ENCODE measurements at regions not wholly inside any gene's neighbourhood (a gene's known extent, or its start where the extent isn't known, plus 50 kb on each side); places are given as distances from the start of the nearest gene placed in this dataset.

DNA sequence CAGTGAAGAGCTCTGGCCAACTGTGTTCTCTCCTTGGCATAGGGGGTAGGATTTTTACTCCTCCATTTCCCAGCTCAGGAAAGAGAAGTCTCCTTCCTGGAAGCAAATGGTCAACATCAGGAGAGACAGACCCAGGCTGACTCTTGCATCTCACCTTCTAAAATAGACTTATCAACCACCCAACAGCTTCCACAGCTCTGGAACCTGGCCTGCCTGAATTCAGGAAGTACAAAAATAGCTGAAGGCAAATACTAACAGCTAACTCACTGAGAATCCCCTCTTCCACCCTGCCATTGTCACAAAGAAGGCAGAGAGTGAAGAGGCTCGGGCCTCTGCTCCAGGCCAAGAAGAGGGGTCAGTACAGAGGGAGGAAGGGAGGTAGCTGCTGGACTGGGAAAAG is 213.6 kb downstream of the NXPE2 start:
- DNase-seq (ENCODE audit: extremely low spot score in 2 of 2), result no peak
- intact Hi-C loops (cut with DNase I), result no loop called here
- Histone ChIP-seq H3K36me3 (no peaks in the 10 kb centered on the region), H3K27me3 (no peaks in the 10 kb centered on the region), H3K27ac (no peak overlapping the region), H3K9me3 (no peaks in the 10 kb centered on the region), H3K4me1 (no peaks in the 10 kb centered on the region), H3K4me3 (no peak overlapping the region)
- no peak for TF ChIP-seq POLR2A (IDR thresholded peaks at IDR 0.05)
- TF ChIP-seq, protein P1, sequence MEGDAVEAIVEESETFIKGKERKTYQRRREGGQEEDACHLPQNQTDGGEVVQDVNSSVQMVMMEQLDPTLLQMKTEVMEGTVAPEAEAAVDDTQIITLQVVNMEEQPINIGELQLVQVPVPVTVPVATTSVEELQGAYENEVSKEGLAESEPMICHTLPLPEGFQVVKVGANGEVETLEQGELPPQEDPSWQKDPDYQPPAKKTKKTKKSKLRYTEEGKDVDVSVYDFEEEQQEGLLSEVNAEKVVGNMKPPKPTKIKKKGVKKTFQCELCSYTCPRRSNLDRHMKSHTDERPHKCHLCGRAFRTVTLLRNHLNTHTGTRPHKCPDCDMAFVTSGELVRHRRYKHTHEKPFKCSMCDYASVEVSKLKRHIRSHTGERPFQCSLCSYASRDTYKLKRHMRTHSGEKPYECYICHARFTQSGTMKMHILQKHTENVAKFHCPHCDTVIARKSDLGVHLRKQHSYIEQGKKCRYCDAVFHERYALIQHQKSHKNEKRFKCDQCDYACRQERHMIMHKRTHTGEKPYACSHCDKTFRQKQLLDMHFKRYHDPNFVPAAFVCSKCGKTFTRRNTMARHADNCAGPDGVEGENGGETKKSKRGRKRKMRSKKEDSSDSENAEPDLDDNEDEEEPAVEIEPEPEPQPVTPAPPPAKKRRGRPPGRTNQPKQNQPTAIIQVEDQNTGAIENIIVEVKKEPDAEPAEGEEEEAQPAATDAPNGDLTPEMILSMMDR (IDR thresholded peaks at IDR 0.05), result no peak
- no peak for TF ChIP-seq POLR2AphosphoS5 (IDR thresholded peaks at IDR 0.05; ENCODE audit: insufficient read depth in 1 of 2, low read depth in 1 of 2)

DNA sequence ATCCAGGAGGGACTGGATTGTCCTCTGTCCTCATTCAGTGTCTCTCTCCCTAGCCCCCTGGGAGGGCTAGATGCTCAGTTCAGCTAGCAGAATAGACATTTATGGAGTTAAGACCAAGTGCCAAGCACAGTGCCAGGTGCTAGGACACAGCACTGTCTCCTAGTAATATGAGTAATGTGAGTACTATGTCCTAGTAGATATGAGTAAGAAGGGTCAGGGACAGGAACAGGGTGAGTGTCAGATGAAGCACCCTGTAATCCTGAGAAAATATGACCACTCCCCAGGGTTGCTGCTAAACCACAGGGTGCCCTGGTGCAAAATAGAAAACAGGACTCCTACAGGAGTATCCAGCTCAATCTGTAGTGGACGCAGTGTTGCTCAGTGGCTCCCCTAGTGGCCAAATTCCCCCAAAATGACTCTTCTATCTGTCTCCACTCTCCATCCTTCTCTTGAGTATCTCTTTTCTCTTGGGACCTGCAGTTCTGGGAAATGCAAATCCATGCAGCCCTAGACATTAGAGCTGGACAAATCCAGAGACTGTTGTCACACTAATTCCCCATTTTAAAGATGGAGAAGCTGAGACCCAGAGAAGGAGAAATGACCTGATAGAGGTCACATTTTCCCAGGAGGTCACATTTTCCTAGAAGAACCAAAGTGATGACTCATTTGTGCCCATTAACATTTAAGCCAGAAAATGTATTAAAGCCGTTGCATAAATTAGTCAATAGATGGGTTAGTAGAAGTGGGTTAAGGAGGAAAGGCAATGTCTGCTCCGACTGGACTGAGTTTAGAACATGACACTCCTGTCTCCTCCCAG is 214.3 kb downstream of the NXPE2 start:
- Histone ChIP-seq H3K36me3 (no peaks in the 10 kb centered on the region), H3K27me3 (no peaks in the 10 kb centered on the region), H3K4me1 (no peaks in the 10 kb centered on the region), H3K9me3 (no peaks in the 10 kb centered on the region), H3K27ac (no peak overlapping the region), H3K4me3 (no peak overlapping the region)
- TF ChIP-seq POLR2A (IDR thresholded peaks at IDR 0.05) (no peak), POLR2AphosphoS5 (IDR thresholded peaks at IDR 0.05; ENCODE audit: insufficient read depth in 1 of 2, low read depth in 1 of 2) (no peak)
- intact Hi-C loops (cut with DNase I), result no loop called here
- DNase-seq (ENCODE audit: extremely low spot score in 2 of 2), result no peak

DNA sequence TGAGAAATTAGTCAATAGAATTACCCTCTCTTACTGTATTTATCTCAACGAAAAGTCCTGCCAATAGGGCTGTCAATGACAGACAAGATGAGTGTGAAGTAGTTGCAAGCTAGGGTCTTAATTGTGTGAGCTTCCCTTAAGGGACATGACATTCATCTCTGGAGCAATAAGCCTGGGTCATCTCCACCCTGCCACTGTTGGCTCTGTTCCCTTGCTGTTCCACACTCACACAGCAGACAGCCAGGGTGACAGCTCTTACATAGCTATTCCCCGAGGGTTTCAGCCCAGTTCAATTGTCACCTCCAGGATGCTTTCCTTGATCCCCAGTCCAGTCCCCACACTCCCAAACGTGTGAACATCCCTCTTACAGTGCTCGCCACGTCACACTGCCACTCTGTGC is 215.0 kb downstream of the NXPE2 start:
- intact Hi-C loops (cut with DNase I), result no loop called here
- no peak for DNase-seq (ENCODE audit: extremely low spot score in 2 of 2)
- no peaks in the 10 kb centered on the region for H3K36me3 ChIP-seq
- H3K27ac ChIP-seq, result no peak overlapping the region
- TF ChIP-seq POLR2AphosphoS5 (IDR thresholded peaks at IDR 0.05; ENCODE audit: insufficient read depth in 1 of 2, low read depth in 1 of 2), result no peak
- H3K4me1 ChIP-seq, result no peaks in the 10 kb centered on the region
- no peaks in the 10 kb centered on the region for H3K27me3 ChIP-seq
- no peaks in the 10 kb centered on the region for H3K9me3 ChIP-seq
- H3K4me3 ChIP-seq, result no peak overlapping the region

DNA sequence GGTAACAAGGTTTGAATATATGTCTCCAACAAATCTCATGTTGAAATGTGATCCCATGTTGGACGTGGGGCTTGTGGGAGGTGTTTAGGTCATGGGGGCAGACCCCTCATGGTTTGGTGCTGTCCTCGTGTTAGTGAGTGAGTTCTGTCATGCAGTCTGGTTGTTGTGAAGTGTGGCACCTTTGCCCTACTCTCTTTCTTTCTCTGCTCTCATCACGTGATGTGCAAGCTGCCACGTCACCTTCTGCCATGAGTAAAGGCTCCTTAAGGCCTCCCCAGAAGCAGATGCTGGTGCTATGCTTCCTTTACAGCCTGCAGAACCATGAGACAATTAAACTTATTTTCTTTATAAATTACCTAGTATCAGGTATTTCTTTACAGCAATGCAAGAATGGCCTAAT is 218.3 kb downstream of the NXPE2 start:
- TF ChIP-seq, protein P1 (IDR thresholded peaks at IDR 0.05), result no peak
- no peak for TF ChIP-seq POLR2AphosphoS5 (IDR thresholded peaks at IDR 0.05; ENCODE audit: insufficient read depth in 1 of 2, low read depth in 1 of 2)
- TF ChIP-seq POLR2A (IDR thresholded peaks at IDR 0.05), result no peak
- no peak for DNase-seq (ENCODE audit: extremely low spot score in 2 of 2)
- Histone ChIP-seq H3K4me3 (no peak overlapping the region), H3K4me1 (no peaks in the 10 kb centered on the region), H3K36me3 (no peaks in the 10 kb centered on the region), H3K27ac (no peak overlapping the region), H3K27me3 (no peaks in the 10 kb centered on the region), H3K9me3 (no peaks in the 10 kb centered on the region)
- intact Hi-C loops (cut with DNase I), result no loop called here

DNA sequence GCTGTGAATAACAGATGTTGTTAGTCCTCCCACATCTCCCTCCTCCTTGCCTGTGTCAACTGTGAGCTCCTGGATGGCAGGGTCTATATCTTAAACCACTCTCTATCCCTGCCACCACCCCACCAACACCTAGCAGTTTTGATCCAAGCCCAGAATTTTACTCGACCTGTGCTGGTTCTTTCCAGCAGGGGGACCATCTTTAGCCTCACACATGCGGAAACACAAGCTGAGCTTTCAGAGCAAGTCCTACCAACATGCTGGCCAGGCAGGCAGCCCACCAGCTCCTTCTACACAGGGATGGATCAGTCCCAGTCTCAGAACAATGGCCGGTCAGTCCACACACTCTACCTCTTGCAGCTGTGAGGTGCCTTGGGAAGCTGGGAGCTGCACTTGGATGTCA is 231.5 kb downstream of the NXPE2 start:
- Histone ChIP-seq H3K27me3 (no peaks in the 10 kb centered on the region), H3K4me3 (no peak overlapping the region), H3K9me3 (no peaks in the 10 kb centered on the region), H3K36me3 (no peaks in the 10 kb centered on the region), H3K27ac (no peak overlapping the region), H3K4me1 (no peaks in the 10 kb centered on the region)
- intact Hi-C loops (cut with DNase I), result no loop called here
- no peak for DNase-seq (ENCODE audit: extremely low spot score in 2 of 2)
- TF ChIP-seq, protein P1 (IDR thresholded peaks at IDR 0.05), result no peak
- TF ChIP-seq POLR2A (IDR thresholded peaks at IDR 0.05), result no peak
- TF ChIP-seq POLR2AphosphoS5 (IDR thresholded peaks at IDR 0.05; ENCODE audit: insufficient read depth in 1 of 2, low read depth in 1 of 2), result no peak

DNA sequence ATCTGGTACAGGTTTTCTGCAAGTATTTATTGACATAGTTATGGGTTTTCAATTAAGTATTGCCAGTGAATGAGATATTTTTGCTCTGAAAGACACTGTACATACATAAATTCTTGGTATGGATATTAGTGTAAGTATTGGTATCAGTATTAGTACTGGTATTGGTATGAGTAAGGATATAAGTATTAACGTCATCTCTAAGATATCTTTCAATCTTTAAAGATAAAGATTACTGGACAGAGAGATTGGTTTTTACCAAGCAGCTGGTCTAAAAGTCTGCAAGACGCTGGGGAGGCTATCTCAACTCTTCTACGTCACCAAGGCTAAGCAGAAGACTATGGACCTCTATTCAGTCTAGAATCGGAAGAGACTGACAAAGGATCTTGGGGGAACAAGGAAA is 234.5 kb downstream of the NXPE2 start:
- H3K4me3 ChIP-seq, result no peak overlapping the region
- H3K9me3 ChIP-seq, result no peaks in the 10 kb centered on the region
- TF ChIP-seq, protein P1 (IDR thresholded peaks at IDR 0.05), result no peak
- TF ChIP-seq POLR2A (IDR thresholded peaks at IDR 0.05), result no peak
- TF ChIP-seq POLR2AphosphoS5 (IDR thresholded peaks at IDR 0.05; ENCODE audit: insufficient read depth in 1 of 2, low read depth in 1 of 2), result no peak
- intact Hi-C loops (cut with DNase I), result no loop called here
- H3K4me1 ChIP-seq, result no peaks in the 10 kb centered on the region
- no peak overlapping the region for H3K27ac ChIP-seq
- no peaks in the 10 kb centered on the region for H3K36me3 ChIP-seq
- DNase-seq (ENCODE audit: extremely low spot score in 2 of 2), result no peak
- no peaks in the 10 kb centered on the region for H3K27me3 ChIP-seq
